HEK293 (cell line): ENCODE measurements at regions not wholly inside any gene's neighbourhood (a gene's known extent, or its start where the extent isn't known, plus 50 kb on each side); places are given as distances from the start of the nearest gene placed in this dataset.

ENCODE experiments used
- CTCF ChIA-PET: fragments of 350-600 bp; formaldehyde crosslinking; extraction: SDS; loops from one replicate; lab custom pipeline; 2021; ENCODE audit warnings: antibody characterized with exemption; lab: Yijun Ruan, JAX
- POLR2A ChIA-PET: fragments of 300-600 bp; formaldehyde crosslinking; extraction: SDS; loops from one replicate; lab custom pipeline; 2020; ENCODE audit warnings: antibody characterized with exemption, inconsistent platforms; lab: Yijun Ruan, JAX
- H3K27ac ChIP-seq: fragments of 200-500 bp; sonication (Bioruptor generic); 2 replicates; pipeline ENCODE4 v1.5.1; 2014; ENCODE audit warnings: low read depth, low read length, control low read depth, inconsistent platforms; ENCODE audit errors: extremely low read depth
- H3K36me3 ChIP-seq, 2 experiments: fragments of 200-500 bp in 1 of 2; sonication (Bioruptor generic) in 1 of 2; 1 replicate in 1 of 2; 2 replicates in 1 of 2; pipeline ENCODE4 v1.5.1; 2014 to 2017; ENCODE audit warnings: inconsistent platforms in 2 of 2, low read length in 2 of 2; ENCODE audit not compliant: control insufficient read depth in 2 of 2, insufficient read depth in 1 of 2
- H3K4me1 ChIP-seq: fragments of 200-500 bp; sonication (Bioruptor generic); 2 replicates; pipeline ENCODE4 v1.5.1; 2014; ENCODE audit warnings: mild to moderate bottlenecking, low read length, inconsistent platforms; ENCODE audit not compliant: control insufficient read depth, insufficient read depth
- H3K4me3 ChIP-seq: 2 replicates; pipeline ENCODE4 v1.5.1; 2011; ENCODE audit warnings: low read depth, mild to moderate bottlenecking, control low read depth, low read length, moderate library complexity
- H3K9me3 ChIP-seq: fragments of 200-500 bp; sonication (Bioruptor generic); 2 replicates; pipeline ENCODE4 v1.5.1; 2014; ENCODE audit warnings: low read depth, low read length, inconsistent platforms; ENCODE audit not compliant: control insufficient read depth, insufficient read depth
- HOXA7 ChIP-seq: sonication (generic); formaldehyde crosslinking; IDR thresholded peaks from 2 replicates; pipeline ENCODE4 v1.8.1; 2022; ENCODE audit warnings: missing genetic modification reagents, borderline replicate concordance
- PATZ1 ChIP-seq: fragments of 450-650 bp; formaldehyde crosslinking; IDR thresholded peaks from 2 replicates; pipeline ENCODE4 v1.5.1; 2016; ENCODE audit warnings: missing biosample characterization, missing genetic modification characterization
- SP2 ChIP-seq: fragments of 450-650 bp; formaldehyde crosslinking; IDR thresholded peaks from 2 replicates; pipeline ENCODE4 v1.5.1; 2016; ENCODE audit warnings: missing biosample characterization, missing genetic modification characterization
- TCF7L2 ChIP-seq: IDR thresholded peaks from 2 replicates; pipeline ENCODE4 v1.6.1; 2011; ENCODE audit warnings: low read depth, mild to moderate bottlenecking, inconsistent platforms, low read length, moderate library complexity, borderline replicate concordance
- ZBTB11 ChIP-seq: fragments of 450-650 bp; formaldehyde crosslinking; conservative IDR thresholded peaks from 2 replicates; pipeline ENCODE4 v1.5.1; 2016; ENCODE audit warnings: low read depth, missing biosample characterization, missing genetic modification characterization
- ZNF140 ChIP-seq: fragments of 450-650 bp; formaldehyde crosslinking; IDR thresholded peaks from 2 replicates; pipeline ENCODE4 v1.5.1; 2016; ENCODE audit warnings: missing biosample characterization, missing genetic modification characterization
- ZNF169 ChIP-seq: fragments of 450-650 bp; formaldehyde crosslinking; IDR thresholded peaks from 2 replicates; pipeline ENCODE4 v1.5.1; 2016; ENCODE audit warnings: missing biosample characterization, missing genetic modification characterization
- ZNF202 ChIP-seq: fragments of 450-650 bp; formaldehyde crosslinking; IDR thresholded peaks from 2 replicates; pipeline ENCODE4 v1.5.1; 2016; ENCODE audit warnings: missing biosample characterization, missing genetic modification characterization, borderline replicate concordance
- ZNF350 ChIP-seq: fragments of 450-650 bp; formaldehyde crosslinking; IDR thresholded peaks from 2 replicates; pipeline ENCODE4 v1.5.0; 2017; ENCODE audit warnings: missing biosample characterization, mild to moderate bottlenecking, missing genetic modification characterization
- ZNF354C ChIP-seq: fragments of 450-650 bp; formaldehyde crosslinking; IDR thresholded peaks from 2 replicates; pipeline ENCODE4 v1.5.1; 2016; ENCODE audit warnings: missing biosample characterization, missing genetic modification characterization, low read depth, borderline replicate concordance
- ZNF366 ChIP-seq: fragments of 450-650 bp; formaldehyde crosslinking; conservative IDR thresholded peaks from 2 replicates; pipeline ENCODE4 v1.5.1; 2016; ENCODE audit warnings: missing biosample characterization, missing genetic modification characterization
- ZNF394 ChIP-seq: fragments of 450-650 bp; formaldehyde crosslinking; IDR thresholded peaks from 2 replicates; pipeline ENCODE4 v1.5.1; 2016; ENCODE audit warnings: missing biosample characterization, missing genetic modification characterization, mild to moderate bottlenecking, moderate library complexity, borderline replicate concordance
- ZNF48 ChIP-seq: fragments of 450-650 bp; formaldehyde crosslinking; IDR thresholded peaks from 2 replicates; pipeline ENCODE4 v1.5.1; 2016; ENCODE audit warnings: missing biosample characterization, missing genetic modification characterization
- ZNF501 ChIP-seq: fragments of 450-650 bp; formaldehyde crosslinking; IDR thresholded peaks from 2 replicates; pipeline ENCODE4 v1.5.1; 2016; ENCODE audit warnings: missing biosample characterization, missing genetic modification characterization
- ZNF529 ChIP-seq: fragments of 450-650 bp; formaldehyde crosslinking; IDR thresholded peaks from 2 replicates; pipeline ENCODE4 v1.5.1; 2017; ENCODE audit warnings: missing genetic modification characterization, missing biosample characterization; ENCODE audit not compliant: insufficient replicate concordance
- ZNF530 ChIP-seq: fragments of 450-650 bp; formaldehyde crosslinking; IDR thresholded peaks from 2 replicates; pipeline ENCODE4 v1.5.1; 2016; ENCODE audit warnings: low read depth, missing biosample characterization, missing genetic modification characterization
- ZNF549 ChIP-seq: fragments of 450-650 bp; IDR thresholded peaks from 2 replicates; pipeline ENCODE4 v1.5.1; 2018; ENCODE audit warnings: missing biosample characterization, missing genetic modification characterization, mild to moderate bottlenecking, inconsistent platforms, moderate library complexity
- ZNF658 ChIP-seq: fragments of 450-650 bp; formaldehyde crosslinking; IDR thresholded peaks from 2 replicates; pipeline ENCODE4; 2016; ENCODE audit warnings: missing biosample characterization, missing genetic modification characterization
- ZNF677 ChIP-seq: fragments of 450-650 bp; IDR thresholded peaks from 2 replicates; pipeline ENCODE4 v1.5.0; 2018; ENCODE audit warnings: missing biosample characterization, mild to moderate bottlenecking, missing genetic modification characterization, moderate library complexity
- ZNF704 ChIP-seq: fragments of 450-650 bp; formaldehyde crosslinking; IDR thresholded peaks from 2 replicates; pipeline ENCODE4 v1.5.1; 2016; ENCODE audit warnings: missing biosample characterization, missing genetic modification characterization
- ZNF707 ChIP-seq: fragments of 450-650 bp; formaldehyde crosslinking; IDR thresholded peaks from 2 replicates; pipeline ENCODE4 v1.5.1; 2016; ENCODE audit warnings: missing biosample characterization, missing genetic modification characterization
- ZSCAN30 ChIP-seq: fragments of 450-650 bp; IDR thresholded peaks from 2 replicates; pipeline ENCODE4 v1.5.1; 2018; ENCODE audit warnings: missing biosample characterization, mild to moderate bottlenecking, missing genetic modification characterization, moderate library complexity

GRCh38 chr6:40280231-40280630 lies 306.9 kb downstream of the LRFN2 start:
- H3K9me3 ChIP-seq: no peaks in the 10 kb centered on the region
- ChIA-PET POLR2A (no interaction called here), CTCF (interaction anchor here (0.7 kb wide), 1 partner anchor 270 kb away, joined by 3 read pairs; no protein-coding TSS in a partner anchor)
- H3K27ac ChIP-seq: no peak overlapping the region
- no peak overlapping the region for H3K4me3 ChIP-seq
- H3K4me1 ChIP-seq: no peaks in the 10 kb centered on the region
- TF ChIP-seq ZNF48 (tag by site-specific recombination) (no peak), ZBTB11 (tag by site-specific recombination) (no peak), ZNF530 (no peak), ZNF169 (tag by site-specific recombination) (no peak), ZNF677 (tag by site-specific recombination) (no peak), ZNF501 (tag by site-specific recombination) (no peak), HOXA7 (CRISPR knock-in tag) (no peak), ZNF366 (tag by site-specific recombination) (no peak), ZNF394 (no peak)
- no peaks in the 10 kb centered on the region for H3K36me3 ChIP-seq

- ChIA-PET POLR2A (no interaction called here), CTCF (interaction anchor here (0.6 kb wide), 1 partner anchor 47 kb away, joined by 3 read pairs; no protein-coding TSS in a partner anchor)
- H3K9me3 ChIP-seq: no peaks in the 10 kb centered on the region
- TF ChIP-seq ZNF529 (tag by site-specific recombination) (no peak), ZNF354C (no peak), ZNF140 (tag by site-specific recombination) (no peak)
- TF ChIP-seq, all 188 proteins: peak for 0
- no peak overlapping the region for H3K4me3 ChIP-seq
- H3K4me1 ChIP-seq: no peaks in the 10 kb centered on the region
- no peak overlapping the region for H3K27ac ChIP-seq
- no peaks in the 10 kb centered on the region for H3K36me3 ChIP-seq
Measured at GRCh38 chr6:40276141-40276540, 311.0 kb downstream of the LRFN2 start.

GRCh38 chr6:40274058-40274457 lies 313.1 kb downstream of the LRFN2 start:
- no peak for TF ChIP-seq SP2
- TF ChIP-seq ZNF658 (tag by site-specific recombination): no peak
- no peak for TF ChIP-seq ZNF704 (tag by site-specific recombination)
- TF ChIP-seq TCF7L2: no peak
- TF ChIP-seq ZNF707 (tag by site-specific recombination): no peak
- no peak for TF ChIP-seq PATZ1 (tag by site-specific recombination)
- TF ChIP-seq ZNF549 (tag by site-specific recombination): no peak
- no peak for TF ChIP-seq ZNF202 (tag by site-specific recombination)
- TF ChIP-seq ZSCAN30 (tag by site-specific recombination): no peak
- no peak for TF ChIP-seq ZBTB11 (tag by site-specific recombination)
- no peak for TF ChIP-seq ZNF350 (tag by site-specific recombination)
- Histone ChIP-seq H3K4me3 (no peak overlapping the region), H3K36me3 (no peaks in the 10 kb centered on the region), H3K27ac (no peak overlapping the region), H3K9me3 (no peaks in the 10 kb centered on the region), H3K4me1 (no peaks in the 10 kb centered on the region)
- POLR2A ChIA-PET: no interaction called here
- CTCF ChIA-PET: interaction anchor here (0.7 kb wide), 1 partner anchor 503 kb away, joined by 3 read pairs; no protein-coding TSS in a partner anchor
